ENCODE measurements at regions not wholly inside any gene's neighbourhood (a gene's known extent, or its start where the extent isn't known, plus 50 kb on each side); places are given as distances from the start of the nearest gene placed in this dataset.

- no peak for DNase-seq
Measured at GRCh38 chr13:109599901-109600657, 186.3 kb downstream of the IRS2 start.

DNA sequence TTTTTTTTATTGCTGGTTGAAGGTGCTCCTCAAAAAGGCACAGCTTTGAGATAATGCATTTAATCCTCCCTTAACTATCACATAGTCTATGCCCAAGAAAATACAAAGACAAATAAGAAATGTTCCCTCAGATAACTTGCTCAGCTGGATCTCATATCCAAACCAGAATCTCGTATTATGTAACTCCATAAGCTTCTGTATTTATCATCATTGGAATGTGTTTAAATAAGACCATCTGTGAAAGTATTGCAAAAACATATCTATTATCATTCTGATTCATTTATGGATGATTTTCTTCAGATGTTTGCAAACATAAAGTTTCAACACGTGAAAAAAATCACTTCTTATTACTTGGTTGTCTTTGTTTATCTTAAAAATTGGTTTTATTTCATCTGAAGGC is 190.9 kb downstream of the IRS2 start:
- DNase-seq, result no peak

- no peak for DNase-seq
Measured at GRCh38 chr13:109593230-109593629, 193.2 kb downstream of the IRS2 start.

DNA sequence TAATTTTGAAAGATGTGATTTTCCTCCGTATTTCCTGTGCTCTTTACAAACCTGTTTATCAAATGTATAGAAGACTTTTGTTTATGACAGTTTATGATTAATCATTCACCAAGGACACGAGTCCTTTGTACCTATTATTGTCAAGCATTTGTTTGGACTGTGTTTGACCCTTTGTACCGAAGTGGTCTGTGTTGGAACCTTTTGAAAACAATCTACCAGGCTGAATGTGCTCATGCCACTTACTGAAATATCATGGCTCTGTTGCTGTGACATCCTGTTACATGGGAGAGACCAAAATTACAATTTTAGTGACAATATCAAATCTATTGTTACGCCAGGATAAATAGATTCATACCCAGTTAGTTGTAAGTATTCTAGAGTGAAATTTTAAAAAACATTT is 193.6 kb downstream of the IRS2 start:
- DNase-seq, result no peak

DNA sequence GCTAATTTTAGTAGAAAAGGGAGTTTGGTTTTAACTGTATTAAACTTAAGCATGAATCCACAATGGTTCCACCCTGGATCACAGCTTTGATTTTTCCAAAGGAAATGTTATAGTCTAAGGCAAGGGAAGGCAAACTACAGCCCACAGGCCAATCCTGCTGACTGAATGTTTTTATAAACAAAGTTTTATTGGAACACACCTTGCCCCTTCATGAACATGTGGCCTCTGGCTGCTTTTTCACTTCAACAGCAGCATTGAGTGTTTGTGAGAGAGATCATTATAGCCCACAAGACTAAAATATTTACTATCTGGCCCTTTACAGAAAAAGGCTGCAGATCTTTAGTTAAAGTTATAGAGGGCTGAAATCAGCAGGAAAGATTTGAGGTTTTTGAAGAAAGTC is 198.7 kb downstream of the IRS2 start:
- no peak for DNase-seq

- DNase-seq, result no peak
Measured at GRCh38 chr13:109586509-109587346, 199.7 kb downstream of the IRS2 start.

DNA sequence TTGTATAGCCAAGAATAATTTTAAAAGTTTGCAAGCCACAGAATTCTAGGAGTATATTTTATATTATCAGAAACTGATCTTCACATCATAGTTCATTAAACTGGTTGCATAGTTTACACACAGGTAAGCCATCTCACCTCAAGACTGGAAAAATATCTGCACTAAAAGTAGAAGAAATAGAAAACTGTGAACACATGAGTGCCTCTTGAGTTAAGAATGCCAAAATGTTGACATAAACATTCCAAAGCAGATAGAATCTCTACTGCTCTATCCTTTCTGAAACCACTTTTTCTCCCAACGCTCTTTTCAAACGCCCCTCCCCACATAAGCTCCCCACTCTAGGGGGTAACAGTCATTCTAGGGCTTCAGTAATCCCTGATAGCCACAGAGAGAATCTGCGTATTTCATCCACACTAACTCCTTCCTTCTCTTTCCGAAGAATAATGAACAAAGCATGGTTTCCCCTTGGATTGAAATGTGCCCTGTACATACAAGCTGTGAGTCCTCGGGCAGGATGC is 201.5 kb downstream of the IRS2 start:
- DNase-seq, result no peak

GRCh38 chr13:109577191-109577700 is 209.1 kb downstream of the IRS2 start:
- no peak for DNase-seq

GRCh38 chr13:109576331-109576813 is 210.0 kb downstream of the IRS2 start:
- DNase-seq, result no peak

GRCh38 chr13:109575821-109576220 is 210.6 kb downstream of the IRS2 start:
- no peak for DNase-seq

GRCh38 chr13:109572389-109572788 is 214.0 kb downstream of the IRS2 start:
- DNase-seq, result no peak

GRCh38 chr13:109569958-109570711 is 216.2 kb downstream of the IRS2 start:
- DNase-seq, result no peak

GRCh38 chr13:109568339-109568818 is 218.0 kb downstream of the IRS2 start:
- DNase-seq, result no peak

- DNase-seq, result no peak
Measured at GRCh38 chr13:109567315-109567714, 219.1 kb downstream of the IRS2 start.

- DNase-seq, result no peak
Measured at GRCh38 chr13:109565877-109566276, 220.5 kb downstream of the IRS2 start.

DNA sequence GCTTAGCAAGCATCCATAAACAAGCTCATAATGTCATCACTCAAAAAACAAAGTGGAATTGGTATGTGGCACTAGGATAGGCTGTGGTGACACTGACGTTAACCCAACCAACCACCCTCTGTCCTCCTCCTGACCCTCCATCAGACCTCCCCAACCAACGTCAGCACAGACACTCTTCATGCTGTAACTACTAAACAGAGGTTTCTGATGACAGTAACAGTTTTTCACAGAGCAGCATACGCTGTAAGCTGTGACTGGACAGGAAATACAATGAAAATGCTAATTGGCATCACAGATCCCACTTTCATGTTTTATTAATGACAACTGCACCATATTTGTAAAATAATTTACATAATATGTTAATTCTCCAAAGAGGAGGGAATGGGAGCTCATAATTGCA is 238.0 kb downstream of the IRS2 start:
- DNase-seq, result no peak

- DNase-seq, result no peak
Measured at GRCh38 chr13:109547942-109548341, 238.4 kb downstream of the IRS2 start.

DNA sequence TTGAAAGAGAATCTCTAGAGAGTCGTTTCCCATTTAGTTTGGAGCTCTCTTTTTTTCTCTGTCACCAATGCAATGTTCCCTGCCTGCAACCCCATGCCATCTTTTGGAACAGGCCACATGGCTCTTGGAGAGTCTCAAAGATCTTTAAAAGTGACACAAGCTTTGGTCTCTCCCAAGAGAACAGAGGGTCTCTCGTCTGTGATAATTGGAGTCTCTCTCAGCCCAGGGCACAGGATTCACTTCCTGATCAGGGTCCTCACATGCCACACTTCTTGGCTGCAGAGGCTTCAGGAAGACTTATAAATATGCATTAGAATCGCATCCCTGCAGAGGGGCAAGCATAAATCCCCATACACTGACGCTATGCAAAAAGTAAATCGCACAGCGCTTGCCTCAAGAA is 240.5 kb downstream of the IRS2 start:
- DNase-seq, result no peak

DNA sequence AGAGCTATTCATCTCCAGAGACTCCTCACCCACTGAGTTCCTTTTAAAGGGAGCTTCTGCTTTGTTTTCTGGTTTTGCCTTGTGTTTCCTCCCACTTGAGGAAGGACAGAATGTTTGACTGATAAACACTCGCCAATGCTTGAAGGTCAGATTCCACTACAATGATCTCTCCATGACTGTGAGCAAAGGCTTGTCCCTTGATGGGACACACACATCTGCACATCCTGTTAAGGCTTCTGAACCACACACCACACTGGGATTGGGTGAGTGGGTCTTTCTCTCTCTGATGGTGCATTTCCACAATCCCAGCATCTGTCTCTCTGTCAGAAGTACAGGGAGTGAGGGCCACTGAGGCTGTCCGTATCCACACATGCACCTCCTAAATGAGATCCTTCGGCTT is 245.3 kb downstream of the IRS2 start:
- no peak for DNase-seq

DNA sequence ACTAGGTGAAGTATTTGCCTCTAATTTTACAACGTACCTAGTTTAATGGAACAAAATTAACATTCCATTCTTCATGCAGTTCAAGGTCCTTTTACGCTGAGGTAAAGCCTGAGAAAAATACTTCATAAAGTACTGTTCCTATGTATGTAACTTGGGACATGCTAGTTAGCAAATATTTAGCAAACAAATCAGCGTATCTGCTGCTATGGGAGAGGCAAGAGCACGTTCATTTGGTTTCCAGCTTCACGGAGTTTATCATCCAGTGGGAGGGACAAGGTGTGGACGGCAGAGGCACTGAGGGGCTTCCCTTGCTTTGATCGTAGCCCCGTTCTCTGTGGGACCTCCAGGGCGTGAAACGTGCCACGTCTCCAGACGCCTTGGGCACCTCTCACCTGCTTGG is 248.8 kb downstream of the IRS2 start:
- DNase-seq, result no peak

DNA sequence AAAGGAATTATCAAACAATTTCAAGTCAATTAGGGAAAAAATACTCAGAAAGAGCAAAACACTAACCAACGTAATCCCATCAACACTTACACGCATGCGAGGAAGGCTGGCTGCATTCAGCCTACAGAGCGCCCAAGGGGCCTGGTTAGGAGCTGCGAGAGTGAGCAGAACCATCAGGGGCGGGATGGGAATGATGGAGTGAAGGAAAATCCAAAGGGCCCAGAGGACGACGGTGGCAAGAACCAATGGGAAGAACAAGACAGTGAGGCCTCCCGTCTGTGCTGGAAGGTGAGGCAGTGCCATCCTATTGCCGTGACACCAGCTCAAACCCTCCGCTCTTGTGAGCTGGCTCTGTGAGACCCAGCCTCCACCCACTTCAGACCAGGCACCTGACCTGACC is 253.0 kb downstream of the IRS2 start:
- DNase-seq, result no peak
